ENCODE measurements at regions not wholly inside any gene's neighbourhood (a gene's known extent, or its start where the extent isn't known, plus 50 kb on each side); places are given as distances from the start of the nearest gene placed in this dataset.

DNA sequence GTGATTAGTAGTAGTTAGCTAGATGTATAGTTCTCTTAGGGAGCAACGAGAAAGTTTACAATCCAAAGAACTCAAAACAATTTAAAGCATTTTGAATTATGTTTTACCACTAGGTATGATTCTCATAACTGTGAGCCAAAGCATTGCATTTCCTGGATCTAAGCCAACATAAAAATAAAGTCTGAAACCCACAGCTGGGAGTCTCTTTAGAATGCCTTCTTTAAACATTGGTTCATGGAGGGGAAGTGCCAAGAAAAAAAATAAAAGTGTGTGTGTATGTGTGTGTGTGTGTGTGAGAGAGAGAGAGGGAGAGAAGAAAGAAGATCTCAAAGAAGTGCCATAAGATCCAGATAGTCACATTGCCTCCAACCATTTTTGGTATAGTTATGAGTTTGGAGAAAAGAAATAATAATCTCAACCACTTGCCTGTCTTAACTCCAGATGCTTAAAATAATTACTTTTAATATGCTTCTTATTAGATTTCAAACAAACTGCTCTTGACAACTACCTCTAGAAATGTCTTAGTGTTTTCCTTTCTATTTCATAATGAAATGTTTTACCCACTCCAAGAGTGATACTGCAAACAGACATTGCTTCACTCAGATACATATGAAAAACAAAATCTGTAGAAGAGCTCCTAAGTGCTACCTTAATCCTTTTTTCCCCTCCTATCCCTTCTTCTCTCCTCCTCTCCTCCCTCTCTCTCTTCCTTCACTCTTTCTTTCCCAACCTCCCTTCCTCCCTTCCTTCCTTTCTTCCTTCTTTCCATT lies 554.1 kb downstream of the KCTD12 start:
- TF ChIP-seq POLR2AphosphoS5 (IDR thresholded peaks at IDR 0.05; ENCODE audit: low read depth, low read length) (no peak), POLR2A (IDR thresholded peaks at IDR 0.05; ENCODE audit: low read depth, low read length) (no peak)
